Liver (tissue), 8 donors: ENCODE measurements at regions not wholly inside any gene's neighbourhood (a gene's known extent, or its start where the extent isn't known, plus 50 kb on each side); places are given as distances from the start of the nearest gene placed in this dataset.

ENCODE experiments used
- DNase-seq: peaks from one replicate; pipeline ENCODE4 v3.0.0-alpha.2; 2017; ENCODE audit warnings: low spot score
- H3K27ac ChIP-seq, 2 donors: one replicate each; pipeline ENCODE4 v1.7.0; 2013; ENCODE audit warnings: inconsistent platforms in 2 of 2, low read length in 2 of 2, control low read depth in 1 of 2, low read depth in 1 of 2, mild to moderate bottlenecking in 1 of 2
- H3K27me3 ChIP-seq, 4 donors: one replicate each; pipeline versions ENCODE4 v1.6.1 to v1.7.0; 2013; ENCODE audit warnings: low read length in 3 of 4, inconsistent platforms in 1 of 4, mild to moderate bottlenecking in 1 of 4, moderate library complexity in 1 of 4; ENCODE audit not compliant: control insufficient read depth in 4 of 4, insufficient read depth in 4 of 4
- H3K36me3 ChIP-seq, 4 donors: one replicate each; pipeline versions ENCODE4 v1.6.1 to v1.7.0; 2013; ENCODE audit warnings: low read length in 3 of 4, mild to moderate bottlenecking in 3 of 4, low read depth in 1 of 4, moderate library complexity in 1 of 4; ENCODE audit not compliant: control insufficient read depth in 4 of 4, insufficient read depth in 3 of 4
- H3K4me1 ChIP-seq, 4 donors: one replicate each; pipeline versions ENCODE4 v1.6.1 to v1.7.0; 2013; ENCODE audit warnings: low read length in 3 of 4, mild to moderate bottlenecking in 3 of 4, moderate library complexity in 1 of 4; ENCODE audit not compliant: control insufficient read depth in 4 of 4, insufficient read depth in 4 of 4
- H3K4me3 ChIP-seq, 3 donors: one replicate each; pipeline versions ENCODE4 v1.6.1 to v1.7.0; 2013; ENCODE audit warnings: low read length in 3 of 3, control low read depth in 1 of 3, low read depth in 1 of 3, mild to moderate bottlenecking in 1 of 3
- H3K9ac ChIP-seq, 2 donors: one replicate each; pipeline ENCODE4 v1.7.0; 2013; ENCODE audit warnings: low read length in 2 of 2, mild to moderate bottlenecking in 2 of 2, moderate library complexity in 2 of 2, control low read depth in 1 of 2, low read depth in 1 of 2
- H3K9me3 ChIP-seq, 4 donors: one replicate each; pipeline versions ENCODE4 v1.6.1 to v1.7.0; 2013; ENCODE audit warnings: low read length in 3 of 4; ENCODE audit not compliant: control insufficient read depth in 4 of 4
- ATF3 ChIP-seq: IDR thresholded peaks from 2 replicates; pipeline ENCODE4 v1.6.1; 2016; ENCODE audit warnings: antibody characterized with exemption
- CTCF ChIP-seq: fragments of 150-350 bp; IDR thresholded peaks from 2 replicates; pipeline ENCODE4 v1.5.1; 2017; ENCODE audit warnings: improper control_type of control experiment, low read depth, low read length; ENCODE audit not compliant: missing input control
- EGR1 ChIP-seq, 2 donors: IDR thresholded peaks; 2 replicates each; pipeline ENCODE4 v1.6.1; 2016 to 2018; ENCODE audit warnings: antibody characterized with exemption in 2 of 2, low read depth in 2 of 2
- FOXA1 ChIP-seq: IDR thresholded peaks from 2 replicates; pipeline ENCODE4 v1.6.1; 2016; ENCODE audit warnings: antibody characterized with exemption
- FOXA2 ChIP-seq: IDR thresholded peaks from 2 replicates; pipeline ENCODE4 v1.6.1; 2016; ENCODE audit warnings: antibody characterized with exemption
- GABPA ChIP-seq, 2 donors: IDR thresholded peaks in 1 of 2; conservative IDR thresholded peaks in 1 of 2; 2 replicates each; pipeline ENCODE4 v1.6.1; 2016; ENCODE audit warnings: antibody characterized with exemption in 2 of 2, mild to moderate bottlenecking in 1 of 2, moderate library complexity in 1 of 2
- HNF4A ChIP-seq, 2 donors: conservative IDR thresholded peaks; 2 replicates each; pipeline ENCODE4 v1.6.1; 2016; ENCODE audit warnings: antibody characterized with exemption in 2 of 2, mild to moderate bottlenecking in 2 of 2
- HNF4G ChIP-seq: IDR thresholded peaks from 2 replicates; pipeline ENCODE4 v1.6.1; 2016; ENCODE audit warnings: antibody characterized with exemption
- JUND ChIP-seq, 2 donors: IDR thresholded peaks; 2 replicates each; pipeline ENCODE4 v1.6.1; 2016; ENCODE audit warnings: antibody characterized with exemption in 2 of 2
- MAX ChIP-seq: IDR thresholded peaks from 2 replicates; pipeline ENCODE4 v1.6.1; 2016; ENCODE audit warnings: antibody characterized with exemption
- NR2F2 ChIP-seq: IDR thresholded peaks from 2 replicates; pipeline ENCODE4 v1.6.1; 2016; ENCODE audit warnings: antibody characterized with exemption
- RAD21 ChIP-seq, 2 donors: IDR thresholded peaks; 2 replicates each; pipeline ENCODE4 v1.6.1; 2016; ENCODE audit warnings: antibody characterized with exemption in 2 of 2, mild to moderate bottlenecking in 2 of 2
- REST ChIP-seq: IDR thresholded peaks from 2 replicates; pipeline ENCODE4 v1.6.1; 2016; ENCODE audit warnings: antibody characterized with exemption, mild to moderate bottlenecking
- RXRA ChIP-seq, 2 donors: IDR thresholded peaks; 2 replicates each; pipeline ENCODE4 v1.6.1; 2017 to 2018; ENCODE audit warnings: antibody characterized with exemption in 2 of 2, mild to moderate bottlenecking in 1 of 2
- SP1 ChIP-seq: IDR thresholded peaks from 2 replicates; pipeline ENCODE4 v1.6.1; 2018; ENCODE audit warnings: antibody characterized with exemption, mild to moderate bottlenecking
- TAF1 ChIP-seq: conservative IDR thresholded peaks from 2 replicates; pipeline ENCODE4 v1.6.1; 2016; ENCODE audit warnings: antibody characterized with exemption, mild to moderate bottlenecking
- YY1 ChIP-seq: IDR thresholded peaks from 2 replicates; pipeline ENCODE4 v1.6.1; 2016; ENCODE audit warnings: antibody characterized with exemption, mild to moderate bottlenecking
- ZBTB33 ChIP-seq: IDR thresholded peaks from 2 replicates; pipeline ENCODE4 v1.6.1; 2016; ENCODE audit warnings: antibody characterized with exemption
- WGBS: extraction: QIAGEN DNeasy Blood & Tissue Kit; methylation state at CpG from one replicate; pipeline ENCODE4 v1.1.7; 2013; 5-methylcytosine and 5-hydroxymethylcytosine counted together
- donor health status: healthy.
- donor health status: healthy.
- donor health status: healthy.
- donor health status: healthy.
- donor health status: healthy.

- Histone ChIP-seq H3K4me3 (no peak overlapping the region), H3K27ac (no peak overlapping the region), H3K36me3 (no peaks in the 10 kb centered on the region), H3K9me3 (no peaks in the 10 kb centered on the region), H3K27me3 (no peaks in the 10 kb centered on the region), H3K4me1 (no peaks in the 10 kb centered on the region), H3K9ac (no peak overlapping the region)
- TF ChIP-seq YY1: no peak
- TF ChIP-seq NR2F2: no peak
- 71% methylated on average over 8 of the region's 8 CpGs for WGBS
- no peak for DNase-seq
Observed at GRCh38 chrX:44705817-44706551, 137.8 kb upstream of the DUSP21 start.

- DNase-seq: no peak
- no peaks in the 10 kb centered on the region for H3K4me1 ChIP-seq
- H3K4me3 ChIP-seq: no peak overlapping the region
- H3K36me3 ChIP-seq: no peaks in the 10 kb centered on the region
- no peak for TF ChIP-seq YY1
- no peak for TF ChIP-seq TAF1
- no peak for TF ChIP-seq GABPA (IDR thresholded peaks at IDR 0.05 in 1 of 2, conservative IDR thresholded peaks at IDR 0.05 in 1 of 2)
- TF ChIP-seq SP1: no peak
- TF ChIP-seq HNF4A (conservative IDR thresholded peaks at IDR 0.05): no peak
- TF ChIP-seq RAD21 (IDR thresholded peaks at IDR 0.05): no peak
- no peak for TF ChIP-seq CTCF
- TF ChIP-seq FOXA2: no peak
- TF ChIP-seq FOXA1: no peak
- TF ChIP-seq RXRA (IDR thresholded peaks at IDR 0.05): no peak
- no peak for TF ChIP-seq HNF4G
- no peak for TF ChIP-seq ZBTB33
- TF ChIP-seq ATF3: no peak
- no peak for TF ChIP-seq NR2F2
- no peak for TF ChIP-seq EGR1 (IDR thresholded peaks at IDR 0.05; ENCODE audit: low read depth in 2 of 2)
- TF ChIP-seq REST: no peak
- TF ChIP-seq MAX: no peak
- no peak for TF ChIP-seq JUND (IDR thresholded peaks at IDR 0.05)
- no peaks in the 10 kb centered on the region for H3K27me3 ChIP-seq
- no peak overlapping the region for H3K9ac ChIP-seq
- H3K27ac ChIP-seq: no peak overlapping the region
- WGBS: 52% methylated on average over 3 of the region's 3 CpGs
- H3K9me3 ChIP-seq: no peaks in the 10 kb centered on the region
Observed at GRCh38 chrX:44698357-44698756, 145.5 kb upstream of the DUSP21 start.
